HepG2 (cell line): ENCODE measurements at regions not wholly inside any gene's neighbourhood (a gene's known extent, or its start where the extent isn't known, plus 50 kb on each side); places are given as distances from the start of the nearest gene placed in this dataset.
A peak's percentile ranks its signal among the peaks of the same experiment; 100 is the strongest.

Source experiments
- ATF7-NPFF ChIP-seq: sonication (generic); formaldehyde crosslinking; IDR thresholded peaks from 2 replicates; pipeline ENCODE4 v1.8.1; 2023; ENCODE audit warnings: mild to moderate bottlenecking, low read depth, missing genetic modification reagents, moderate library complexity
- KAT7 ChIP-seq: IDR thresholded peaks from 2 replicates; pipeline ENCODE4 v1.6.1; 2018; ENCODE audit warnings: borderline replicate concordance, missing compliant biosample characterization
- KDM5A ChIP-seq: fragments of 200-600 bp; sonication (generic); IDR thresholded peaks from 2 replicates; pipeline ENCODE4 v1.7.0; 2018; ENCODE audit warnings: antibody characterized with exemption, mild to moderate bottlenecking, low read length, borderline replicate concordance
- MED8 ChIP-seq: sonication (generic); formaldehyde crosslinking; IDR thresholded peaks from 2 replicates; pipeline ENCODE4 v1.8.1; 2023; ENCODE audit warnings: mild to moderate bottlenecking, missing genetic modification reagents; ENCODE audit not compliant: insufficient replicate concordance
- TEAD3 ChIP-seq: optimal IDR thresholded peaks from 2 replicates; pipeline ENCODE3; 2016; ENCODE audit warnings: borderline replicate concordance
- ZIK1 ChIP-seq: sonication (generic); formaldehyde crosslinking; IDR thresholded peaks from 2 replicates; pipeline ENCODE4 v1.5.0; 2020; ENCODE audit warnings: mild to moderate bottlenecking, low read depth, missing genetic modification reagents, borderline replicate concordance
- ZNF326 ChIP-seq: sonication (generic); formaldehyde crosslinking; IDR thresholded peaks from 2 replicates; pipeline ENCODE4 v1.4.0; 2020; ENCODE audit warnings: missing genetic modification reagents, borderline replicate concordance
- ZNF629 ChIP-seq: sonication (generic); formaldehyde crosslinking; conservative IDR thresholded peaks from 2 replicates; pipeline ENCODE4 v1.5.0; 2020; ENCODE audit warnings: missing genetic modification reagents
- ZSCAN30 ChIP-seq: sonication (generic); formaldehyde crosslinking; IDR thresholded peaks from 2 replicates; pipeline ENCODE4 v1.5.0; 2020; ENCODE audit warnings: mild to moderate bottlenecking, missing genetic modification reagents
- TF ChIP-seq, protein P1 (sequence below): sonication (generic); formaldehyde crosslinking; IDR thresholded peaks from 2 replicates; pipeline ENCODE4 v1.4.0; 2020; ENCODE audit warnings: missing genetic modification reagents, low read depth, mild to moderate bottlenecking, borderline replicate concordance
- TF ChIP-seq, protein P2 (sequence below), 2 experiments: sonication (generic) in 1 of 2; formaldehyde crosslinking in 1 of 2; IDR thresholded peaks; 2 replicates each; pipeline versions ENCODE4 v1.6.1 to v1.9.0; 2014 to 2022; ENCODE audit warnings: antibody characterized with exemption in 1 of 2, borderline replicate concordance in 1 of 2, inconsistent platforms in 1 of 2, low read depth in 1 of 2, missing genetic modification reagents in 1 of 2
- TF ChIP-seq, protein P3 (sequence below): sonication (generic); formaldehyde crosslinking; IDR thresholded peaks from 2 replicates; pipeline ENCODE4 v1.4.0; 2020; ENCODE audit warnings: missing genetic modification reagents, borderline replicate concordance

DNA sequence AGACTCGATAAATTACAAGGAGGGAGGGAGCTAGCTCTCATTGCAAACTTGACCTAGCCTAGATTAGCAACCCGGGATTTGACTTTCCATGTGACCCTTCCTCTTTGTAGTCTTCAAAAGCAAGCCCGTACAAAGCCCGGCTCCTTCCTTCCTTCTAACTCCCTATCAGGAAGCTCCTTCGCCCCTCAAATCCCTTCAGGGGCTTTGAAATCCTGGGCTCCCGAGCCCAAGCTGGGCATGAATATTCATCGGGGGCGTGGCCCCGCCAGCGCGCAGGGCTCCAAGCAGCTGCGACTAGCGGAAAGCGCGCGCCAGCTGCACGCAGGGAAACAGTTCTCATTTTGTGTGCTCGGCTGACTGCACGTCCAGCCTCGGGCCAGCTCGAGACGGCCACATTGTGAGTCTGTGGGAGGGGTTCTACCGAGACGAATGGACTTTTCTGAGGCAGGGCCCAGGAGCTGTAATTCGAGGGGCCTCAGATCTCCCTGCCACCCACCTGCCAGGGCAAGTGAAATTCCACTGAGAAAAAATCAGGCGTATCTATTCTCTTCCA lies 84.0 kb upstream of the PELI1 start (continued):
- peak; percentile 40 for TF ChIP-seq TEAD3 (CRISPR knock-in tag)
- TF ChIP-seq ZIK1 (CRISPR knock-in tag): 0 out of 2 replicates have a peak, but pooled peaks have one; percentile 33
- no peak for TF ChIP-seq ATF7-NPFF (CRISPR knock-in tag)
- TF ChIP-seq ZNF326 (CRISPR knock-in tag): no peak
- TF ChIP-seq MED8 (CRISPR knock-in tag): no peak
- TF ChIP-seq ZNF629 (CRISPR knock-in tag): no peak
- TF ChIP-seq KAT7 (CRISPR knock-in tag): no peak
- TF ChIP-seq, protein P1, sequence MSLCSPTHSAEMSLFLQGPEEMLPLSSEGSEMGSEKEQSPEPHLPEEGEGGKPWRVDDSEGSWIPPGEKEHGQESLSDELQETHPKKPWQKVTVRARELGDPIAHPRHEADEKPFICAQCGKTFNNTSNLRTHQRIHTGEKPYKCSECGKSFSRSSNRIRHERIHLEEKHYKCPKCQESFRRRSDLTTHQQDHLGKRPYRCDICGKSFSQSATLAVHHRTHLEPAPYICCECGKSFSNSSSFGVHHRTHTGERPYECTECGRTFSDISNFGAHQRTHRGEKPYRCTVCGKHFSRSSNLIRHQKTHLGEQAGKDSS (CRISPR knock-in tag): no peak
- TF ChIP-seq, protein P2, sequence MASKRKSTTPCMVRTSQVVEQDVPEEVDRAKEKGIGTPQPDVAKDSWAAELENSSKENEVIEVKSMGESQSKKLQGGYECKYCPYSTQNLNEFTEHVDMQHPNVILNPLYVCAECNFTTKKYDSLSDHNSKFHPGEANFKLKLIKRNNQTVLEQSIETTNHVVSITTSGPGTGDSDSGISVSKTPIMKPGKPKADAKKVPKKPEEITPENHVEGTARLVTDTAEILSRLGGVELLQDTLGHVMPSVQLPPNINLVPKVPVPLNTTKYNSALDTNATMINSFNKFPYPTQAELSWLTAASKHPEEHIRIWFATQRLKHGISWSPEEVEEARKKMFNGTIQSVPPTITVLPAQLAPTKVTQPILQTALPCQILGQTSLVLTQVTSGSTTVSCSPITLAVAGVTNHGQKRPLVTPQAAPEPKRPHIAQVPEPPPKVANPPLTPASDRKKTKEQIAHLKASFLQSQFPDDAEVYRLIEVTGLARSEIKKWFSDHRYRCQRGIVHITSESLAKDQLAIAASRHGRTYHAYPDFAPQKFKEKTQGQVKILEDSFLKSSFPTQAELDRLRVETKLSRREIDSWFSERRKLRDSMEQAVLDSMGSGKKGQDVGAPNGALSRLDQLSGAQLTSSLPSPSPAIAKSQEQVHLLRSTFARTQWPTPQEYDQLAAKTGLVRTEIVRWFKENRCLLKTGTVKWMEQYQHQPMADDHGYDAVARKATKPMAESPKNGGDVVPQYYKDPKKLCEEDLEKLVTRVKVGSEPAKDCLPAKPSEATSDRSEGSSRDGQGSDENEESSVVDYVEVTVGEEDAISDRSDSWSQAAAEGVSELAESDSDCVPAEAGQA (IDR thresholded peaks at IDR 0.05; ENCODE audit: low read depth): no peak
- TF ChIP-seq, protein P2 (CRISPR knock-in tag; IDR thresholded peaks at IDR 0.05; ENCODE audit: borderline replicate concordance): no peak
- TF ChIP-seq, protein P3, sequence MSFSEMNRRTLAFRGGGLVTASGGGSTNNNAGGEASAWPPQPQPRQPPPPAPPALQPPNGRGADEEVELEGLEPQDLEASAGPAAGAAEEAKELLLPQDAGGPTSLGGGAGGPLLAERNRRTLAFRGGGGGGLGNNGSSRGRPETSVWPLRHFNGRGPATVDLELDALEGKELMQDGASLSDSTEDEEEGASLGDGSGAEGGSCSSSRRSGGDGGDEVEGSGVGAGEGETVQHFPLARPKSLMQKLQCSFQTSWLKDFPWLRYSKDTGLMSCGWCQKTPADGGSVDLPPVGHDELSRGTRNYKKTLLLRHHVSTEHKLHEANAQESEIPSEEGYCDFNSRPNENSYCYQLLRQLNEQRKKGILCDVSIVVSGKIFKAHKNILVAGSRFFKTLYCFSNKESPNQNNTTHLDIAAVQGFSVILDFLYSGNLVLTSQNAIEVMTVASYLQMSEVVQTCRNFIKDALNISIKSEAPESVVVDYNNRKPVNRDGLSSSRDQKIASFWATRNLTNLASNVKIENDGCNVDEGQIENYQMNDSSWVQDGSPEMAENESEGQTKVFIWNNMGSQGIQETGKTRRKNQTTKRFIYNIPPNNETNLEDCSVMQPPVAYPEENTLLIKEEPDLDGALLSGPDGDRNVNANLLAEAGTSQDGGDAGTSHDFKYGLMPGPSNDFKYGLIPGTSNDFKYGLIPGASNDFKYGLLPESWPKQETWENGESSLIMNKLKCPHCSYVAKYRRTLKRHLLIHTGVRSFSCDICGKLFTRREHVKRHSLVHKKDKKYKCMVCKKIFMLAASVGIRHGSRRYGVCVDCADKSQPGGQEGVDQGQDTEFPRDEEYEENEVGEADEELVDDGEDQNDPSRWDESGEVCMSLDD: no peak
- TF ChIP-seq KDM5A: no peak
- TF ChIP-seq ZSCAN30: no peak
